B cell (primary cell): ENCODE measurements at regions not wholly inside any gene's neighbourhood (a gene's known extent, or its start where the extent isn't known, plus 50 kb on each side); places are given as distances from the start of the nearest gene placed in this dataset.
"Not testable (repeated sequence)": the region's sequence is repeated elsewhere in the genome, so short reads cannot be mapped to it uniquely, and the experiment has no call there.

Experiments
- ATAC-seq: fragments of 200-7000 bp; cut with Tn5 transposase; one replicate; pipeline ENCODE4 v1.10.0; 2021; ENCODE audit warnings: low read depth, mild to moderate bottlenecking, moderate number of reproducible peaks, moderate library complexity
- CTCF ChIA-PET: fragments of 350-600 bp; sonication (Branson Sonifier 250); formaldehyde crosslinking; loops from one replicate; lab custom pipeline; 2021; ENCODE audit warnings: antibody characterized with exemption, inconsistent platforms; lab: Charles Lee
- POLR2A ChIA-PET: fragments of 350-600 bp; sonication (Branson Sonifier 250); formaldehyde crosslinking; loops from one replicate; lab custom pipeline; 2021; ENCODE audit warnings: antibody characterized with exemption; lab: Charles Lee
- DNase-seq: peaks from one replicate; pipeline ENCODE4 v3.0.0; 2013
- H2AFZ ChIP-seq: 2 replicates; pipeline ENCODE4 v1.6.1; 2012; ENCODE audit warnings: mild to moderate bottlenecking, low read depth, low read length; ENCODE audit not compliant: insufficient read depth, poor library complexity, severe bottlenecking
- H3K27ac ChIP-seq, 2 donors: 1 replicate in 1 of 2; 2 replicates in 1 of 2; pipeline ENCODE4 v1.5.1; 2012 to 2013; ENCODE audit warnings: low read length in 2 of 2, mild to moderate bottlenecking in 2 of 2, moderate library complexity in 1 of 2
- H3K27me3 ChIP-seq, 4 experiments: fragments of 200-600 bp in 1 of 4; sonication (generic) in 1 of 4; replicated peaks in 1 of 4; 1 replicate in 2 of 4; 2 replicates in 2 of 4; pipeline versions ENCODE4 v1.6.1 to v1.7.0; 2013 to 2016; ENCODE audit warnings: low read length in 3 of 4, mild to moderate bottlenecking in 2 of 4, mixed read lengths in 1 of 4, moderate library complexity in 1 of 4; ENCODE audit not compliant: insufficient read depth in 4 of 4, control insufficient read depth in 3 of 4; ENCODE audit errors: control extremely low read depth in 1 of 4
- H3K36me3 ChIP-seq, 2 experiments: replicated peaks in 1 of 2; 1 replicate in 1 of 2; 2 replicates in 1 of 2; pipeline versions ENCODE4 v1.6.1 to v1.7.1; 2013; ENCODE audit warnings: low read length in 1 of 2; ENCODE audit not compliant: insufficient read depth in 2 of 2, control insufficient read depth in 1 of 2; ENCODE audit errors: control extremely low read depth in 1 of 2, extremely low read depth in 1 of 2
- H3K4me1 ChIP-seq, 2 donors: fragments of 200-600 bp in 1 of 2; sonication (generic) in 1 of 2; 1 replicate in 1 of 2; 2 replicates in 1 of 2; pipeline versions ENCODE4 v1.5.1 to v1.6.1; 2013 to 2017; ENCODE audit warnings: low read length in 2 of 2; ENCODE audit not compliant: control insufficient read depth in 2 of 2, insufficient read depth in 2 of 2
- H3K4me2 ChIP-seq: replicated peaks from 2 replicates; pipeline ENCODE3; 2012; ENCODE audit warnings: mild to moderate bottlenecking, low read depth, low read length; ENCODE audit not compliant: poor library complexity, severe bottlenecking
- H3K4me3 ChIP-seq, 5 experiments: fragments of 200-600 bp in 1 of 5; sonication (generic) in 1 of 5; 1 replicate in 3 of 5; 2 replicates in 2 of 5; pipeline versions ENCODE4 v1.5.1 to v1.7.0; 2011 to 2016; ENCODE audit warnings: low read length in 4 of 5, mild to moderate bottlenecking in 4 of 5, low read depth in 2 of 5, control low read depth in 1 of 5, moderate library complexity in 1 of 5; ENCODE audit not compliant: insufficient read depth in 1 of 5; ENCODE audit errors: control extremely low read depth in 1 of 5, extremely low read depth in 1 of 5
- H3K79me2 ChIP-seq: fragments of 200-600 bp; sonication (generic); one replicate; pipeline ENCODE4 v1.6.0; 2016; ENCODE audit warnings: low read length; ENCODE audit not compliant: control insufficient read depth, insufficient read depth
- H3K9ac ChIP-seq: fragments of 200-600 bp; sonication (generic); 2 replicates; pipeline ENCODE4 v1.6.1; 2017; ENCODE audit warnings: mild to moderate bottlenecking, low read length, moderate library complexity
- H3K9me3 ChIP-seq, 3 donors: one replicate each; pipeline versions ENCODE4 v1.6.1 to v1.7.1; 2013; ENCODE audit warnings: low read length in 2 of 3; ENCODE audit not compliant: control insufficient read depth in 2 of 3, insufficient read depth in 1 of 3; ENCODE audit errors: control extremely low read depth in 1 of 3
- H4K20me1 ChIP-seq: 2 replicates; pipeline ENCODE4 v1.6.0; 2012; ENCODE audit warnings: mild to moderate bottlenecking, low read length; ENCODE audit not compliant: insufficient read depth, control insufficient read depth, poor library complexity, severe bottlenecking
- H3K27ac Mint-ChIP-seq: one replicate; pipeline ENCODE4 v1.8.0; 2021; ENCODE audit warnings: mixed read lengths
- H3K27me3 Mint-ChIP-seq: one replicate; pipeline ENCODE4 v1.8.0; 2021; ENCODE audit warnings: mixed read lengths
- H3K4me1 Mint-ChIP-seq: one replicate; pipeline ENCODE4 v1.8.0; 2021; ENCODE audit warnings: mixed read lengths
- H3K4me3 Mint-ChIP-seq: one replicate; pipeline ENCODE4 v1.8.0; 2021; ENCODE audit warnings: mixed read lengths
- H3K9me3 Mint-ChIP-seq: one replicate; pipeline ENCODE4 v1.8.0; 2022; ENCODE audit warnings: mixed read lengths; ENCODE audit not compliant: insufficient read depth
- EZH2 ChIP-seq: IDR thresholded peaks from 2 replicates; pipeline ENCODE4 v1.6.1; 2012; ENCODE audit warnings: borderline replicate concordance, low read depth, mild to moderate bottlenecking, moderate library complexity, low read length; ENCODE audit not compliant: insufficient read depth, poor library complexity, severe bottlenecking
- WGBS: methylation state at CpG from one replicate; pipeline ENCODE4 v1.1.5; 2013; ENCODE audit warnings: missing lambda C conversion rate; ENCODE audit not compliant: insufficient coverage; 5-methylcytosine and 5-hydroxymethylcytosine counted together
- intact Hi-C: fragments of 100-400 bp; cut with micrococcal nuclease; formaldehyde crosslinking; loops from one replicate; pipeline ENCODE4 v1.10.0; 2022
- TF ChIP-seq, protein P1 (sequence below): fragments of 200-600 bp; IDR thresholded peaks from one replicate; pipeline ENCODE4 v1.8.0; 2022; ENCODE audit warnings: antibody characterized with exemption, mild to moderate bottlenecking

DNA sequence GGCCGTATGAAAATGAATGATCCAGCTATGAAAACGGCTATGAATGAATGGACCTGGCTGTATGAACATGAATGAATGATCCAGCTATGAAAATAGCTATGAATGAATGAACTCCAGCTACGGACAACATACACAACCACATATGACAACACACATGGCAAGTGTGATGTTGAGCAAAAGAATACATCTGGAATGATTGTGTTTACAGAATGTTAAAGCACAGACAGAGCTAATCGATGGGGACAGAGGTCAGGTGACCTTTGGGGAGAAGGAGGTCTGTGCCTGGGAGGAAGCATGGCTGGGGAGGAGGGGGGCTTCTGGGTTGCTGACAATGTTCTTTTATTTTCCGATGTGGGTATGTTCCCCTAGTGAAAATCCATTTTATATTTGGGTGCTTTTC lies 174.0 kb upstream of the WSCD1 start:
- WGBS = 78% methylated on average over 1 of the region's 5 CpGs
- ChIA-PET CTCF (interaction anchor here (1.1 kb wide), 1 partner anchor 84 kb away, joined by 4 read pairs; no protein-coding TSS in a partner anchor), POLR2A (no interaction called here)
- intact Hi-C loops = no loop called here
- peaks cover 36% of the 10 kb centered on the region for H3K27me3 Mint-ChIP-seq
- Histone ChIP-seq H3K27me3 (no peaks in the 10 kb centered on the region), H3K27ac (no peak overlapping the region), H2AFZ (no peak overlapping the region), H3K4me3 (no peak overlapping the region), H3K4me1 (no peaks in the 10 kb centered on the region), H3K9me3 (no peaks in the 10 kb centered on the region), H3K36me3 (no peaks in the 10 kb centered on the region), H3K79me2 (no peaks in the 10 kb centered on the region), H4K20me1 (no peaks in the 10 kb centered on the region), H3K9ac (no peak overlapping the region), H3K4me2 (no peak overlapping the region)
- no peak overlapping the region for H3K4me3 Mint-ChIP-seq
- no peaks in the 10 kb centered on the region for H3K9me3 Mint-ChIP-seq
- TF ChIP-seq, protein P1, sequence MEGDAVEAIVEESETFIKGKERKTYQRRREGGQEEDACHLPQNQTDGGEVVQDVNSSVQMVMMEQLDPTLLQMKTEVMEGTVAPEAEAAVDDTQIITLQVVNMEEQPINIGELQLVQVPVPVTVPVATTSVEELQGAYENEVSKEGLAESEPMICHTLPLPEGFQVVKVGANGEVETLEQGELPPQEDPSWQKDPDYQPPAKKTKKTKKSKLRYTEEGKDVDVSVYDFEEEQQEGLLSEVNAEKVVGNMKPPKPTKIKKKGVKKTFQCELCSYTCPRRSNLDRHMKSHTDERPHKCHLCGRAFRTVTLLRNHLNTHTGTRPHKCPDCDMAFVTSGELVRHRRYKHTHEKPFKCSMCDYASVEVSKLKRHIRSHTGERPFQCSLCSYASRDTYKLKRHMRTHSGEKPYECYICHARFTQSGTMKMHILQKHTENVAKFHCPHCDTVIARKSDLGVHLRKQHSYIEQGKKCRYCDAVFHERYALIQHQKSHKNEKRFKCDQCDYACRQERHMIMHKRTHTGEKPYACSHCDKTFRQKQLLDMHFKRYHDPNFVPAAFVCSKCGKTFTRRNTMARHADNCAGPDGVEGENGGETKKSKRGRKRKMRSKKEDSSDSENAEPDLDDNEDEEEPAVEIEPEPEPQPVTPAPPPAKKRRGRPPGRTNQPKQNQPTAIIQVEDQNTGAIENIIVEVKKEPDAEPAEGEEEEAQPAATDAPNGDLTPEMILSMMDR = no peak
- no peak for TF ChIP-seq EZH2
- no peak for ATAC-seq
- H3K27ac Mint-ChIP-seq = no peak overlapping the region
- no peaks in the 10 kb centered on the region for H3K4me1 Mint-ChIP-seq
- DNase-seq = no peak

DNA sequence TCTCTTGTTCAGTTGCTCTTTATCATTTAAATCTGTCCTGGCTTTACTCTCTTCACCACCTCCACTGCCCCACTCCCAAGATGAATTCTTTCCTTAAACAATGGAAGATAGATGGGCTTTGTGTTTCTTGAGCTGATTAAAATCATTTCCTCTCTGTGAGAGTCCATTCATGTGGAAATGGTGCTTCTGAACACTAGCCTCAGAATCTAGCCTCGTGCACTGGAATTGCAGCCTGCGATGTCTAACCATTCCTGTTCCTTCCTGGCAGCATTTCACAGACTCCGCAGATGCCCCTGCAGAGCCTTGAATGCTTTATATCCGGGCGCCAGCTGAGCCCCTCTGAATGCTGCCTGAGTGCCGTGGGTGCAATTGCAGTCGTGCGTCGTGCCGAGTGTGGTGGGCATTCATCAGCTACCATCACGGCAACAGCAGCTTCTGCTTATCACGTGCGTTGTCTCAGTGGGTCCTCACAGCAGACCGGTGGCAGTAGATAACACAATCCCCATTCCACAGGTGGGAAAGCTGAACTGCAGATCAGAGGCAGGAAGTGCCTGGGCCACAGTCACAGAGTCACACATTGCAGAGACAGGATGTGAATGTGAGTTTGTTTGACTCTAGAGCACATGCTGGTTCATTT lies 172.8 kb upstream of the WSCD1 start:
- no peak overlapping the region for H3K4me3 Mint-ChIP-seq
- Histone ChIP-seq H3K4me3 (no peak overlapping the region), H3K27ac (no peak overlapping the region), H3K27me3 (no peaks in the 10 kb centered on the region), H3K79me2 (no peaks in the 10 kb centered on the region), H3K4me2 (no peak overlapping the region), H3K36me3 (no peaks in the 10 kb centered on the region), H4K20me1 (no peaks in the 10 kb centered on the region), H3K4me1 (no peaks in the 10 kb centered on the region), H3K9me3 (peaks cover 0 to 9% (median 0%) of the 10 kb centered on the region in 3 donors), H3K9ac (no peak overlapping the region), H2AFZ (no peak overlapping the region)
- 5% methylated on average over 14 of the region's 14 CpGs for WGBS
- H3K27ac Mint-ChIP-seq = no peak overlapping the region
- TF ChIP-seq, protein P1 = no peak
- no peak for TF ChIP-seq EZH2
- DNase-seq (no peak), ATAC-seq (no peak)
- H3K9me3 Mint-ChIP-seq = no peaks in the 10 kb centered on the region
- H3K27me3 Mint-ChIP-seq = peaks cover 31% of the 10 kb centered on the region
- intact Hi-C loops = no loop called here
- H3K4me1 Mint-ChIP-seq = no peaks in the 10 kb centered on the region
- POLR2A ChIA-PET = no interaction called here
- CTCF ChIA-PET = interaction anchor here (0.6 to 0.7 kb wide), 2 partner anchors 508 to 539 kb away, joined by 4 read pairs; no protein-coding TSS in a partner anchor

DNA sequence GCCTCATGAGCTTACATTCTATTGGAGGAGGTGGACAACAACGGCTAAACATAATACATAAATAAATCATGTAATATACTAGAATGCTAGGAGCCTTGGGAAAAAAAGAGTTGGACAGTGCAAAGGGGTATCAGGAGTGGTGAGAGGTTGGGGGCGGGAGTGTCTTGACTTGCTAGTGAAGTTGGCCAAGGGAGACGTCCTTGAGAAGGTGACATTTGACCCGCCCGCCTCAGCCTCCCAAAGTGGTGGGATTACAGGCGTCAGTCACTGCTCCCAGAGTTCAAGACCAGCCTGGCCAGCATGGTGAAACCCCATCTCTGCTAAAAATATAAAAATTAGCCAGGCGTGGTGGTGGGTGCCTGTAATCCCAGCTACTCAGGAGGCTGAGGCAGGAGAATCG lies 172.2 kb upstream of the WSCD1 start:
- H3K79me2 ChIP-seq, H3K9me3 Mint-ChIP-seq, H3K27me3 ChIP-seq, DNase-seq, H3K4me3 Mint-ChIP-seq, H4K20me1 ChIP-seq, H3K36me3 ChIP-seq, CTCF ChIA-PET, H2AFZ ChIP-seq, H3K4me2 ChIP-seq, H3K4me3 ChIP-seq, intact Hi-C loops, POLR2A ChIA-PET, H3K27ac ChIP-seq, H3K4me1 Mint-ChIP-seq, H3K9ac ChIP-seq, H3K4me1 ChIP-seq, H3K27ac Mint-ChIP-seq, ATAC-seq: not testable (repeated sequence)
- H3K27me3 Mint-ChIP-seq = peaks cover 27% of the 10 kb centered on the region
- H3K9me3 ChIP-seq = peaks cover 0 to 14% (median under 1%) of the 10 kb centered on the region in 3 donors
- 85% methylated on average over 5 of the region's 8 CpGs for WGBS
